SK-N-MC (cell line): ENCODE measurements at regions not wholly inside any gene's neighbourhood (a gene's known extent, or its start where the extent isn't known, plus 50 kb on each side); places are given as distances from the start of the nearest gene placed in this dataset.

Source experiments
- EZH2 ChIP-seq: fragments of 200-600 bp; sonication (generic); IDR thresholded peaks from one replicate; pipeline ENCODE4 v1.6.1; 2017; ENCODE audit warnings: antibody characterized with exemption
- FOXP2 ChIP-seq: optimal IDR thresholded peaks from 2 replicates; pipeline ENCODE3; 2011; ENCODE audit warnings: mild to moderate bottlenecking, moderate library complexity; ENCODE audit not compliant: insufficient read depth; ENCODE audit errors: extremely low read length, control extremely low read depth
- POLR2AphosphoS5 ChIP-seq: IDR thresholded peaks from 2 replicates; pipeline ENCODE4 v1.6.1; 2012; ENCODE audit warnings: mild to moderate bottlenecking, low read depth, low read length, borderline replicate concordance

GRCh38 chr12:127899971-127900370 lies 367.0 kb upstream of the TMEM132C start:
- no peak for TF ChIP-seq EZH2
- TF ChIP-seq POLR2AphosphoS5: no peak
- TF ChIP-seq FOXP2: no peak
